GM21515 (cell line): ENCODE measurements at regions not wholly inside any gene's neighbourhood (a gene's known extent, or its start where the extent isn't known, plus 50 kb on each side); places are given as distances from the start of the nearest gene placed in this dataset.
A peak's percentile ranks its signal among the peaks of the same experiment; 100 is the strongest.

Experiments used
- ATAC-seq: cut with Tn5 transposase; IDR thresholded peaks from one replicate; pipeline ENCODE4 v1.9.1; 2021; ENCODE audit not compliant: unreplicated experiment

DNA sequence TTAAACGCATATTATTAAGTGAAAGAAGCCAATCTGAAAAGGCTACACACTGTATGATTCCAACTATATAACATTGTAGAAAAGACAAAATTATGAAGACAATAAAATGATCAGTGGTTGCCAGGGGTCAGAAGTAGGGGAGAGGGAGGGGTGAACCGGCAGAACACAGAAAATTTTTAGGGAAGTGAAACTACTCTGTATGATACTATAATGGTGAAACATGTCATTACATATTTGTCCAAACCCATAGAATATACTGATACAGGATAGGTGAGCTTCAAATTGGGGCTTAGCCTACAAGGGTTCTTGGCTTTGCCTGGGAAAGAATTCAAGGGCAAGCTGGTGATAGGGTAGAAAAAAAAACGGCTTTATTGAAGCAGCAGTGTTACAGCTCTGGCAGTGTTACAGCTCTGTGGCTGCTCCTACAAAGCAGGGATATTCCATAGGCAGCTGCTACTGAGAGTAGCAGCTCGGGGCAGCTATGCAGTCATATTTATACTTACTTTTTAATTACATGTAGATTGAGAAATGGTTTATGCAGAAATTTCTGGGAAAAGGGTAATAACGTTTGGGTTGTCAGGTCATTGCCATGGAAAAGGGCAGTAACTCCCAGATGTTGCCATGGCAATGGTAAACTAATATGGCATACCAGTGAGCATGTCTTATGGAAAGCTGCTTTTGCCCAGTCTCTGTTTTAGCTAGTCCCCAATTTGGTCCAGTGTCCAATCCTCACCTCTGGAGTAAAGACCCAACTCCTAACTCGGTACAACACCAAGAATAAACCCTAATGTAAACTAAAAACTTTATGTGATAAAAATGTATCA lies 125.1 kb upstream of the SLC25A36 start:
- ATAC-seq = peak; percentile 93

DNA sequence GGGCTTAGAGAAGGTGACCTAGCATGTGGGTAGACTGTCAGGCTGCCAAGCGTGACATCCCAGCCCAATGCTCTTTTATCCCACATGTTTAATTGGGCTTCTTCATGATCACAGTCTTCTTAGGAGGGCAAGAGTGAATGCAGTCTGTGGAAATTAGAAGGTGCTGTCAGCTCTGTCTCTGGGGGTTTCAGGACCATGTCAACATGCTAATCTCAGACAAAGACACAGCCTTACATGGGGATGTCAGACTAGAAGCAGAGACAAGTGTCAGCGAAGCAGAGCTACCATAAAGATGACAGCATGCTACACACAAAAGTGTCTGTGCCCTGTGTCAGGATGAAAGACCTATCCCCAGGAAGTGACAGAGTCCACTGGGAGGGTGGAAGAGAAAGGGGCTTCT lies 120.1 kb upstream of the SLC25A36 start:
- no peak for ATAC-seq

DNA sequence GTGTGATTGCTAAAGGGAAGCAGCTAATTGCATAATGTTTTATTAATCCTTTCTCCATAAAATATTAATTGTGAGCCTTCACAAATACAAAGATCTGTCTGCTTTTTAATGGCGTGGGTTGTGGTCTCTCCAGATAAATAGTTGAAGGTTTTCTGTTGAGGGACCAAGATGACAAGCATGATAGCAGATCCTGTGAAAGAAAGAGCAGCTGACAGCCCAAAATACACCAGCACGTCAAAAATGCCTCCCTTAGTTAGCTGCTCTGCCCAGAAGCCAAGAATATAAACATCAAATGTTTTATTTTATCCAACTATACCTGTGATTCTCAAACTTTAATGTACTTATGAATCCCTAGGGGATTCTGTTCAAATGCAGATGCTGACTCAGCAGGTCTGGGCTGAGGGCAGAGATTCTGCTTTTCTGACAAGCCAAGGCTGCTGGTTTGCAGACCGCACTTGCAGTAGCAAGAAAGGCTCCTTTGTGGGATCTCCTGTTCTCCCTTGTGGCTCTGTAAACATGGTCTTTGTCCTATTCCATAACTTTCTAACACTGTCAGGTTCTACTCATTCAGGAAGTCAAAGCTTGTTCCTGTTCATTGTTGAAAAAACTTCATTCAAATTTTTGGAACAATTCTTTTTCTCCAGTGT lies 119.1 kb upstream of the SLC25A36 start:
- no peak for ATAC-seq

DNA sequence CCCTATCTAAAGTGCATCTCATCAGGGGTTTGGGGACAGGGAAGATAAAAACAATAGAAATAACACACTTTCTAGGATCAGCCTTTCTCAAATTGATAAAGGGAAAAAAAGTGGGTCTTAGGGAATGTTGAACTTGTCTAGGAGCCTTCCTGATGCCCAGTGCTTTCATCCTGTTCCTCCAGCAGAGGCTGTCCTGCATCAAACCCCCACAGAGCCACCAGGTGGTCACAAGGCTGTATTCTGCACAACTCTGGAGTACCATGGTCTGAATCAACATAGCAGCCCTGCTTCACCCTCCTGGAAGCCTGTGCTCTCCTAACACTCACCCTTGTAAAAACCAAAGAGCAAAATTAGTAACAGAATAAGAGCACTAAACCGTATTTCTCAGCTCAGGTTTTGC lies 118.5 kb upstream of the SLC25A36 start:
- ATAC-seq = no peak

DNA sequence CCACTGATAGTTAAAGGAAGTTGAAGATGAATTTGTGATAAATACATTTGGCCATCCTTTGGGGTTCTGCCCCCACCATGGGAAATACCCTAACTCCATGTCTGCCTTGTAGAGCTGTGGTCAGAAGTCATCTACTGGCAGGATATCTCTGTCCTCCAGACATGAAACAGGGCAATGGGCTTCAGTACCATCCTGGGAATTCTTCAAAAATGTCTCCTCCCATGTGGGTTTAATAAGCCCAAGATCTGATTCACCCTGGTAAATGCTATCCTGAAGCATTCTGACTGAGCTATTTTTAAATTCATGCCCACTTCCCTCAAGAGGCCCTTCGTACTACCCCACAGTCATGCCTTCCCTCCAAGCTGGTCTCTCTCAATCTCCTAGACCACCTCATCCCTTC lies 113.7 kb upstream of the SLC25A36 start:
- ATAC-seq = no peak

DNA sequence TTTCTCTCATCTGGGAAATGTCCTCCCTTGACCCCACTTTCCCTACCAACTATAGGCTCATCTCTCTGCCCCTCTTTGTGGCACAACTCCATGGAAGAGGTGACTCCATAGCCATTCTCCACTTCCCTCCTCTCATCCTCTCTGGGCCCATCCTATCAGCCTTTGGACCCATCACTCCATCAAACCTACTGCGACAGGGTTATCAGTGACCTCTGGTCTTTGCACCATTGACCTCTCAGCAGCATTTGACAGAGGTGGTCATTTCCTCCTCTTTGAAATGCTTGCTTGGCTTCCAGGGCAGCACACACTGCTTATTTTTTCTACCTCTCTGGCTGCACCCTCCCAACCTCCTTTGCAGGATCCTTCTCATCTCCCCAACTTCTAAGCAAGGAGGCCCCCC lies 113.1 kb upstream of the SLC25A36 start:
- ATAC-seq = no peak

DNA sequence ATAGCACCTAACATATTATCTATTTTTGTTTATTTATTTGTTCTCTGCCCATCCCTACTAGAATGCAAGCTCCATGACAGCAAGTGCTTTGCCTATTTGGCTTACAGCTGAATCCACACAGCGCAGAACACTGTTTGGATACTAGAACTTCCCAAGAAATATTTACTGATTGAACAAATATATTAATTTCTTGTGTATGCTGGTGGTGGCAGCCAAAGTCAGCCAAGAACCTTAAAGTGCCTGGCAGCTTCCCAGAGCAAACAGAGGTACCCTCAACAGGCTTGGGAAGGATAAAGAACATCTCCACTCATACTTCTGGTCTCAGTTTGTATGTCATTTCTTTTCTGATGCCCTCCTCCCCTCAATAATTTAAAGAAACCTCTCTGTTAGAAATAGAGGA lies 111.8 kb upstream of the SLC25A36 start:
- no peak for ATAC-seq

DNA sequence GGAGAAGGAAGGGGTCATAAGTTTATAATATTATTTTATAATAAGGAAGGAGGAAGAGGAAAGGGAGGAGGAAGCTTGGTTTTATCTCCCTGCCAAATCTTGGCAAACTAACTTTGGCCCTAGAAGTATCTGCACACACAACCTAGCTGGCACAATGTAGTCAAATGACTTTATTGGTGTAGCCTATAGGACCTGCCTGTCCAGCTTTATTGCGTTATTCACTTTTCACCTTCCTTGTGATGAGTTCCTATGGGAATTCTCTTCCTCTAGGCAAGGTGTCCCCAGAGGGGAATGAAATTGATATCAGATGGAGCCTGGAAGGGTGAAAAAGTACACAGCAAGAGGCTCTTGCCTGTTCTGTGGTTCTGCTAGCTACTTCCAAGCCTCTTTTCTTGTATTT lies 111.2 kb upstream of the SLC25A36 start:
- ATAC-seq = no peak

DNA sequence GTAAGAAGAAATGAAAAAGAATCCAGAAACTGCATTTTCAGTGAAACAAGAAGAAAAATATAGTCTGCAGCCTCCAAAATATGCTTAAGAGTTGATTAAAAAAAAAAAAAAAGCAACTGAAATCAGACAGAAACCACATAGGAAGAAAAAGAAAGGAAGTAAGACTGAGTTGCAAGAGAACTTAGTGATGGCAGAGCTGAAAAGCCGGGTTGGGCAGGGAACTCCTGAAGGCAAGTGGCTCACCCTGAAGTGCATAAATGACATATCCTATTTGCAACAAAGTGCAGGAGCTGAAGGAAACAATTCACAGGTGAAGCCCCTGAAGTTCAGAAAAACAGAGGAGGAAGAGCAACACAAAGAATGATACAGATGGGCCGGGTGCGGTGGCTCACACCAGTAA lies 108.8 kb upstream of the SLC25A36 start:
- peak; percentile 85 for ATAC-seq

DNA sequence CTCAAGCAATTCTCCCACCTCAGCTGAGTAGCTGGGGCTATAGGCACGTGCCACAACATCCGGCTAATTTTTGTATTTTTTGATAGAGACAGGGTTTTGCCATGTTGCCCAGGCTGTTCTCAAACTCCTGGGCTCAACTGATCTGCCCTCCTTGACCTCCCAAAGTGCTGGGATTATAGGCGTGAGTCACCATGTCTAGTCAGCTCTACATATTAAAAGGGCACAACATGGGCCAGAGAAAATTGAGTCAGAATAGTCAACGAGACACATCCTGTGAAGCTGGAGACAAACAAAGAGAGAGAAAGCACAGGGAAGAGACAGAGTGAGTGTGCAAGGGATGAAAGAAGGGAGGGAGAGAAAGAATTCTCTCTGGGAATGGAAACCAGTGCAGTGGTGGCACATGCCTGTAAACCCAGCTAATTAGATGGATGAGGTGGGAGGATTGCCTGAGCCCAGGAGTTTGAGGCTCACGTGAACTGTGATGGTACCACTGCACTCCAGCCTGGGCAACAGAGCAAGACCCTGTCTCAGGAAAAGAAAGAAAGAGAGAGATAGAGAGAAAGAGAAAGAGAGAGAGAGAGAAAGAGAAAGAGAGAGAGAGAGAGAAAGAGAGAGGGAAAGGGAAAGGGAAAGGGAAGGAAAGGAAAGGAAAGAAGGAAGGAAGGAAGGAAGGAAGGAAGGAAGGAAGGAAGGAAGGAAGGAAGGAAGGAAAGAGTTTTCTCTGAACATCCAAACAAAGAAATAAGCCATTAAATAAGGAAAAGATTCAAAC lies 107.2 kb upstream of the SLC25A36 start:
- no peak for ATAC-seq

DNA sequence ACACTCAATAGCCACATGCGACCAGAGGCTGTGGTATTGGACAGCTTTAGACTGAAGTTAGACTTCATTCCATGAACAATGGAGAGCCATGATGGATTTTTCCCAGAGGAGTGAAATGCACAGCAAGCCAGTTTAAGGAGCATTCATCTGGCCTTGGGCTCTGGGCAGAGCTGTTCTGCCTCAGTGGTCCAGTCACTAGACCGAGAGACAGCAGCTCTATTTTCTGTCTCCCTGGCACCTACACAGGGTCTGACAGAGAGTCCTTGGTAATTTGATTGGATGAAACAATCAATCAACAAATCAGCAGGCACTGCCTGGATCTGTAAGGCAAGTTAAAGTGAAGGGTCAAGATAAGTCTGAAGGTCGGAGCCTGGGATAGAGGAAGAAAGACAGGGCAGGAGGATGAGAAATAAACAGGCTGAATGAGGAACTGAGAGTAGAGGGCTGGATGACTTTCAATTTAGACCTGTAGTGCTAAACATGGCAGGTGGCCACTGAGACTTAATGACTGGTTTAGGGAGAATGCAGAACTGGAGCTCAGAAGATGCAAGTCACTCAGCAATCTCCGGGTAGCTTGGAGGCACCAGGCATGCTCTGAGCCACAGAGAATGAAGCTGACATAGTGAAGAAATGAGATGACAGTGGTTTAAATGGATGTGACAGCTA lies 98.5 kb upstream of the SLC25A36 start:
- ATAC-seq = peak; percentile 95

DNA sequence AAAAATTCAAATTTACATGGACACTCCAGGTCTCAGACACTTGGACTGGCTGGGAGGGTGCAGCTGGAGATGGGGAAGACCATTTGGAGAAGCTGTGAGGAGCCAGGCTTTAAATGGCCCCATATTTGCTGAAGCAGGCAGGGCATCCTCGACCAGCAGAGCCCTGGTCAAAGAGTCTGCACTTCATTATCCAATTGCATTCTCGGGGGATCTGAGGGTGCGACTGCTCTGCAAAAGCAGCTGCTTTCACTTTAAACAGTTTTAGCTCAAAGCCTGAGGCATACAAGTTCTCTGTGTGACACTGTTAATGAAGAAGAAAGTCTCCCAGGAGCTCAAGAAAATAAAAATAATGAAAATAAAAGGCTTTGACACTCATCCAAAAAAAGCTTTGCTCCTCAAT lies 98.0 kb upstream of the SLC25A36 start:
- no peak for ATAC-seq

DNA sequence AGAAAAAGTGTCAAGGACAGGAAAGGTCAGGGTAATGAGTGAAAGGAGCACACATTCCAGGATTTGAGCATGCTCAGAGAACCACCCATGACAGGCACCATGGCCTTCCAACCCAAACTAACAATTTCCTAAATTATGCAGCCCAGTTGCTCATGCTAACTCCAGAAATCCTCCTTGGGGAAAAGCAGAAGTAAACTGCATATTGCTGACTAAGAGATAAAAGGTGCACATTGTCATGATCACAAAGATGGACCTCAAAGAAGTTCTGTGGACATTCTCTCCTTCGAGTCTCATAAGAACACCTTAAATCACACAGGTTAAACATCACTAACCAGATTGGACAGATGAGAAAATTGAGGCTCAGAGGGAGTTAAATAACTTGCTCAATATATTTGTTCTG lies 97.6 kb upstream of the SLC25A36 start:
- ATAC-seq = no peak

DNA sequence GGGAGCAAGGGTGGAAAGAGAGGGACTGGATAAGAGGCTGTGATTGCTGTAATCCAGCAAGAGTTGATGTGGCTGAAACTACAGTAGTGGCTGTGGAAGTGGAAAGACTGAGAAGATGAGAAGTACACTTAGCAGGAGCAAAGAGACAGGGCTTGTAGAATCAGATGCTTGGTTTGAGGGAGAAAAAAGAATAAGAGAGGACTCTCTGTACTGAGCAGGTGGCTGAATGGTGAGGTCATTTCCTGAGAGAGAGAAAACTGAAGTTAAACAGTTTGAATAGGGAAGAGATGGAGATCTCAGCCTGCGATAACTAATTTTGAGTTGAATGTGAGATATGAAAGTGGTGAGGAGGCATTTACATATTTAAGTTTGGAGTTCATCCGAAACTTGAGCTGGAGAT lies 95.8 kb upstream of the SLC25A36 start:
- peak; percentile 46 for ATAC-seq

DNA sequence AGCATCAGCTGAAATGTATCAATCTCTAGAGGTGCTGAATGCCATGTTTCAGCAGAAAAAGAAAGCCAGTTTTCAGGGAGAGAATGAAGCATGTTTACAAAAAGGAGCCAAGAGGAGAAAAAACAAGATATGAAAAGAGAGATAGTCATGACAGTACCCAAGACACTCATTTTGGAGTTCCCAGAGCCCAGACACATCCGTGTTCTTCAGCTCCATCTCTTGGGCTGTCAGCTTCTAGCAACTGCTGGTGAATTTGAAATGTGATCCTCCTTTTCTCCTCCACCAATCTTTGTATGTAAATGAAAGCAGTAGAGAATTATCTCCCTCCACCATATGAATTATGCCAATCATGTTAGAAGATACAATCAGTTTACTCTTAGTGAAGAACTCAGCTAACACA lies 93.0 kb upstream of the SLC25A36 start:
- ATAC-seq = no peak

DNA sequence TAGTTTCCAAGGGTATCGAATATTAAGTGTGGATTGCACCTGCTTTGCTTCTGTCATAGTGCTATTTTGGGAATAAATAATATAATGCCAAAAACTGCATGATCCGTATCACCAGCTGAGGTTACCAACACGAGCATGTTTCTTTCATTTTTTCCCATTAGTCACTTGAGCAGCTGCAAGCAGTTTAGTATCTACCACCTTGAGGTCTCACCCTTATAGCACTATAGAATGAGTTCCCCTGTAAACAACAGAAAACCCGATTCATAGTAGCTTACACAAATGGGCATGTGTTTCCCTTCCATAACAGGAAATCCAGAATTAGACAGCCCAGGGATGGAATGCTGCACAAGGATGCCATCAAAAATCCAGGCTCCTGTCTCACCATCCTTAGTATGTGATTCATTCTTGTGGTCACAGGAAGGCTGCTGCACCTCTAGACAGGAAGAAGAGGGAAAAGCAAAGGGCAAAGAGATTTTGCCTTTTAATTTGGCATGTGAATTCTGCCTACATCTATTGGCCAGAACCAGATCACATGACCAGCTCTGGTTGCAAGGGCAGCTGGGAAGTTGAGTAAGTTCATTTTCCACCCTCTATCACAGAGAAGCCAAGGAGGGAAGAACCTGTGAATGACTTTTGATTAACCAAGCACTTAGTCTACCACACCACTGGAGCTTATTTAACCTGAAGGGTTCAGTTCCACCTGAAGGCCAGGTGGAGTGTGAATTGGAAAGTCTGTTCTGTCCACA lies 91.3 kb upstream of the SLC25A36 start:
- no peak for ATAC-seq

DNA sequence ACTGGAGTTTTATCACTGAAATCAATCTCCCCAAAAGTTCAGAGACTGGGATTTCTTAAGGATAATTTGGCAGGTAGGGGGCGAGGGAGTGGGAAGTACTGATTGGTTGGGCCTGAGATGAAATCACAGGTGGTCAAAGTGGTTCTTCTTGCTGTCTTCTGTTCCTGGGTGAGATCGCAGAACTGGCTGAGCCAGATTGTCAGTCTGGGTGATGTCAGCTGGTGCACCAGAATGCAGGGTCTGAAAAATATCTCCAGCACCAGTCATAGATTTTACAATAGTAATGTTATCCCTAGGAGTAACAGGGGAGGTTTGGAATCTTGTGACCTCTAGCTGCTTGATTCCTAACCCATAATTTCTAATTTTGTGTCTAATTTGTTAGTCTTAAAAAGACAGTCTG lies 86.7 kb upstream of the SLC25A36 start:
- no peak for ATAC-seq

DNA sequence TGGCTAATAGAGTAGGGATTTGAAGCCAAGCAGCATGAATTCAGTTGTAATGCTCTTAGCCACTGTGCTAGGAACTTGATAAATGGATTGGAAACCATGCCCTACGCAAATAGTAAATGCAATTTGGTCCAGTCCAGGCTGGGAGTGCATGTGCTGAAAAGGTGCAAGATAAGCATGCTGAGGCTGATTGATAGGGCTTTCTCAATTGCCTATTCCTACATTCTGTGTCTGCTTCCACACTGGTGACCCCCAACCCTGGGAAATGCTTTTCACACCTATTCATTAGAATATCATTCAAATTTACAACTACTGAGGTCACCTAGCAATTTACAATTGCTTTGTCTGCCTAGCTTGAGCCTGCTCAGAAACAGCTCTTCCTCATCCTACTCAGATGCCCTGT lies 84.7 kb upstream of the SLC25A36 start:
- ATAC-seq = no peak

DNA sequence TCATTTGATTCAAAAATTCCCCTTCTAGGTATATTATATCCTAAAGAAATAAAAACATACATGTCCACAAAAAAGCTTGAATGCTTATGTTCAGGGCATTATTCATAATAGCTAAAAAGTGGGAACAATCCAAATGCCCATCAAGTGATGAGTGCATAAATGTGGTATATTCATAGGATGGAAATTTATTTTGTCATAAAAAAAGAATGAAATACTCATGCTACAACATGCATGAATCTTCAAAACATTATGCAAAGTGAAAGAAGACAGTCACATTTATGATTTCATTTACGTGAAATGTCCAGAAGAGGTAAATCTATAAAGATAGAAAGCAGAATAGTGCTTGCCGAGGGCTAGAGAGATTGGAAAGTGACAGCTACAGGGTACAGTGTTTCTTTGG lies 83.6 kb upstream of the SLC25A36 start:
- ATAC-seq = no peak

DNA sequence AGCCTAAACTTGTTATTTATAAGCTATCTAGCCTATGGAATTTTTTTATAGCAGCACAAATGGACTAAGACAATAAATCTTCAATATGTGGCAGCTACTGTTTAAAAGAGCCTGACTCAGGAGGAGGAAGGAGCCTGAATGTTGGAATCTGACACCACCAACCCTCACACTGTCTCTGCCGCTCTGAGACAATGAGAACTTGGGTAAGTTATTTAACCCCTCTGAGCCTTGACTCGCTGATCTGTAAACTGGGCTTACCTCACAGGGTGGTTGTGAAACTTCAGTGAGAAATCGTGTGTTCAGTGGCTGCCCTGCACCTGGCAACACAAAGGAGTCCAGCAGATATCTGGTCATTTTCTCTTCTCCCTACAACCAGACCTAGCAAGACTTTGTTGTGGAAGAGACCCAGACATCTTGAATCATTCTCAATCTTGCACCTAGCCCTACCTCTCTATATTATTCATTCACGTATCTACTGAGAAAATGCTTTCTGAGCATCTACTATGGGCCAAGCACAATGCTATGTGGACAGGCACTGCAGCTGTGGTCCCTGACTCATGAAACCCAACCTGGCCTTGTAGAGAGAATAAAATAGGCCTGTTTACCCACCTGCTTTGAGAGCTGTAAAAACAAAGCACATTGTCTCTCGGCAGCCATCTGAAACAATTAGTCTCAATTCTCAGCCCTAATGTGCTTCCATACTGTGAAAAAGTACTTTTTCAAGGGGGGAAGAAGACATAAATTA lies 81.9 kb upstream of the SLC25A36 start:
- ATAC-seq = no peak
